COLO668 (cell line): ENCODE measurements at regions not wholly inside any gene's neighbourhood (a gene's known extent, or its start where the extent isn't known, plus 50 kb on each side); places are given as distances from the start of the nearest gene placed in this dataset.
A peak's percentile ranks its signal among the peaks of the same experiment; 100 is the strongest.
"Not testable (repeated sequence)": the region's sequence is repeated elsewhere in the genome, so short reads cannot be mapped to it uniquely, and the experiment has no call there.

ENCODE experiments used
- DNase-seq: peaks from one replicate; lab custom pipeline; 2025; ENCODE audit not compliant: unreplicated experiment; lab: John Stamatoyannopoulos, UW

DNA sequence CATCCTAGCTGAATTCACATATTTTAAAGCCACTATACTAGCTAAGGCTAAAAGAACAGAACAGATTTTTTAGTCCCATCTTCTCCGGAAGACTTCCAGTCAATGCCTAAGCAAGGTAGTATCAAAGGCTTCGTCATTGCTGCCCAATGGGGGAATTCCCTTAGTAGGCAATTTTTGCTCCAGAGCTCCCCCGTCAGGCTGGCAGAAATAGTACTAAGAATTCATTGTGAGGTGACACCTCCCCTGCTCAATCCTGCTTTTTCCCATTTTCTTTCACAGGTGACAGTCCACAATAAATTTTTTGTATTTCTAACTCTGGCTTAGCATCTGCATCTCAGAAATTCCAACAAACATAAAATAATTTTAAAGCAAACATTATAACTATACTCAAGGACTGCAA, 52.8 kb upstream of the SRSF6 start:
- DNase-seq, result peak; percentile 23

GRCh38 chr20:43400882-43401281, 56.8 kb upstream of the SRSF6 start:
- DNase-seq, result not testable (repeated sequence)

DNA sequence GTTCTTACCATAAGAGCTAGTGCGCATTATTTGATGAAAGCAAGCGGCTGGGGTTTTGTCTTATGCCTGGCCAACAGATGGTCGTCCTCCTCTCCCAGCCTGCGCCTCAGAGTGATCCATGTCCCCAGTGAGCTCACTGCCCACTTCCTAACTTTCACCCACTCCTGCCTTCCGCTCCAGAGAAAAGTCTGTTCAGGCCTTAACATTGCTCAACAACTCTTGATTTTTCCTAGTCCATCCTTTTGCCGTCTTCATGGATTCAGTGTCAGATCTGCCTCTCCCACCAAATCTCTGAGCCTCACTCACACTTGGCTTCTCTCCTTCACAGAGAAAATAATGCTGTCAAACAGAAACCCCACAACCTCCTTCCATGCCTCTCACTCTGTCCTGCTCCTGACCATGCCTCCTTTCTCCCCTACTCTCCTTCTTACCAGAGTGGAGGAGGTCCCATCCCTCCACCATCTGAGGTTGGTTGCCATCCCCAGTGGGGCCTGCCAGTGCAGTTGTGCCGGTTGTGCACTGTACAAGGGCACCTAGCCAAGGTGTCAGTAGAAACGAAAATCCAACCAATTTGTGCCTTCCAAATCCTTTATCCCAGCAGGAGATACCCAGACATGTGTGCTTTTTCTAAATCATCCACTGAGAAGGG, 58.9 kb upstream of the SRSF6 start:
- DNase-seq, result no peak

GRCh38 chr20:43397147-43397546, 60.5 kb upstream of the SRSF6 start:
- DNase-seq, result no peak

- no peak for DNase-seq
These were observed 64.6 kb upstream of the SRSF6 start for GRCh38 chr20:43393052-43393451.

- no peak for DNase-seq
These were observed 65.1 kb upstream of the SRSF6 start for GRCh38 chr20:43392561-43392960.

DNA sequence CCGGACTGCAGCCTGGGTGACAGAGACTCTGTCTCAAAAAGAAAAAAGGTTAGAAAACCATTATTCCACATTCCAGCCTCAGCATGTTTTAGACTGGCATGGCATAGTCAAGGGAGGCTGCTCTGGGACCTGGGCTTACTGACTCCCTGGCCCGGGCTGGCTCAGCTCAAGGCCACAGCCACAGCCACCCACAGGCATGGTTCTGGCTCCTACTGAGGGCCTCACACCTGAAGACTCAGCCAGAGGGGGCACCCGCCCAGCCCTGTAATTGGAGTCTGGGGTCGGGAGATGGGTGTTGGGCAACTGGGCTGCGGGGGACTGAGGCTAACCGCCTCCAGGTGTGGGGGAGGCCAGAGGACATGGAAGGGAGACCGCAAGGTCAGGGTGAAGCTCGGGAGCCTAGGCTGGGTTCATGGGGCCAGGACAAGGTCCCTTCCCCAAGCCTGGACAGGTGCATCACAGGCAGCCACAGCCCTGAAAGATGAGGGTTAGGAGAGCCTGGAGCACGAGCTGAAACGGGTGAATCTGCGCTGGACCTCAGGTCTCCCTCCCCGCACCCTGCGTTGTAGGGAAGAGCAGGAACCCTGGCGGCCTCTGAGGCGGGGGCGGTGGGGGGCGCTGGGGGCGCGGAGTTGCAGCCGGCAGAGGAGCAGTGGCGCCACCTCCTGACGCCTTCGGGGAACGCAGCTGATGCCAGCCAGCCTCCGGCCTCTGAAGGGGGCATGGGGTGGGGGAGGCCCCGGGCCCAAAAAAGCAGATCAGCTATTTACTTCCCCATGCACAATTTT, 67.7 kb upstream of the SRSF6 start:
- DNase-seq, result no peak

GRCh38 chr20:43389211-43389610, 68.5 kb upstream of the SRSF6 start:
- no peak for DNase-seq

- no peak for DNase-seq
These were observed 69.3 kb upstream of the SRSF6 start for GRCh38 chr20:43388268-43389002.

DNA sequence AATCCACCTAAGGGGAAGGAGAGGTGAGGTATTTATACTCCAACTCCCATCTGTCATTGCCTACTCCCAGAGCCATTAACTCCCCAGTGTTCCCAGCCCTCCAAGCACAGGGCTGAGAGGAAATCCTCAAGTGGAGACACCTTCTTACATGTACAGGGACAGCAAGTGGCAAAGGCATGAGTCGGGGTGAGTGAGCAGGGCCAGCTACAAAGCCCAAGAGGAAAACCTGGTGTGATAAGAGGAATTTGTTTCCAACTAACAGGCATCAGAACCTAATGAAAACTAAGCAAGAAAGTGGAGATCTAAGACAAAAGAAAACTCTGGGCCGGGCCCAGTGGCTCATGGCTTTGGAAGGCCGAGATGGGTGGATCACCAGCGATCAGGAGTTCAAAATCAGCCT, 70.0 kb upstream of the SRSF6 start:
- DNase-seq, result no peak

DNA sequence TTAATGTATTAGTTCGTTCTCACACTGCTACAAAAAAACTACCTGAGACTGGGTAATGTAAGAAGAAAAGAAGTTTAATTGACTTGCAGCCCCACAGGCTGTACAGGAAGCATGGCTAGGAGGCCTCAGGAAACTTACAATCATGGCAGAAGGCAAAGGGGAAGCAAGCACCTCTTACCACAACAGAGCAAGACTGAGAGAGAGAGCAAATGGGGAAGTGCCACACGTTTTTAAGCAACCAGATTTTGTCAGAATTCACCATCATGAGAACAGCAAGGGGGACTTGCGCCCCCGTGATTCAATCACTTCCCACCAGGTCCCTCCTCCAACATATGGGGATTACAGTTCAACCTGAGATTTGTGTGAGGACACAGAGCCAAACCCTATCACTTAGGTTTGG, 70.8 kb upstream of the SRSF6 start:
- DNase-seq, result no peak

DNA sequence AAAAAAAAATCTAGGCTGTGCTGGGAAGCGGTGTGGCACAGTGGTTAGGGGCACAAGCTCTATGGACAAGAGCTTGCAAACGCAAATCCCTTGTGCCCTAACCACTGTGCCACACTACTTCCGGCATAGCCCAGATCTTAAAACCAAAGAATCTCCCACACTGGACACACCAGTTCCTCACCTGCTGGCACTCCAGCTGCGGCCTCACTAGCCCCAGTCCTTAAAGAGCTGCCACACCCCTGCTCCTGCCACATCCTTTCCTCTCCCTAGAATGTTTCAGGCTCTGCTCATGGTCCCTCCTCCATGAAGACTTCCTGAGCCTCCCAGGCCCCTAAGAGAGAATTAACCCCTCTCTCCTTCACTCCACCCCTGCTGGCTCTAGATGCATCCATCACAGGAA, 71.8 kb upstream of the SRSF6 start:
- no peak for DNase-seq

DNA sequence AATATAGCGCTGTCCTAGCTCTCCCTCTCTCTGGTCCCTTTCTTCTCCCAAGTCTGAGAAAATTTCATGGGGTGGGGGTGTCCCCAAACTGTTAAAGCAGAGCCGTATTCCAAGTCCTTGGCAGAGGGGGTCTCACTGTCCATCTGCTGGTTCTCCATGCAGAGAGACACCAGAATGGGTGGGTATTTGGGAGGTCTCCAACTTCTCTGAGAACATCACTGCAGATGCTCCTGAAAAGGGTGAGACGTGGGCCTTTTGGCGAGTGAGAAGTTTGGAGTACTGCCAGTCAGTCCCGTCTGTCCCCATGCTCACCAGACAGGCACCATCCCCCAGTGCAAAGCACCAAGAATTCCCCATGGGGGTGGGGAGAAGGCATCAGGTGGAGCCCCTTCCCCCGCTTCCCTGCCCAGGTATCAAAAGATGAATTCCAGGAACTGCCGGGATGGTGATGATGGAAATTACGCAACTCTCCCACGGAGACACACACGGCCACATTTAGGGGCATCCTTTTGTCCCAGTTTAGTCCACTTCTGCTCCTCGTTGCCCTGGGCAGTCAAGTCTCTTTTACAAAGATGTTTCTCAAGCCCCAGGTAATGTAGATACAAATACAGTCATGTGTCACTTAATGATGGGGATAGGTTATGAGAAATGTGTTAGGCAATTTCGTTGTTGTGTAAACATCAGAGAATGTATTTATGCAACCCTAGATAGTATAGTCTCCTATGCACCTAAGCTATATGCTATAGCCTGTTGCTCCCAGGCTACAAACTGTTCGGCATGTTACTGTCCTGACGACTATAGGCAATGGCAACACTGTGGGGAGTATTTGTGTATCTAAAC, 73.4 kb upstream of the SRSF6 start:
- DNase-seq, result no peak

GRCh38 chr20:43383026-43383795, 74.5 kb upstream of the SRSF6 start:
- DNase-seq, result no peak

DNA sequence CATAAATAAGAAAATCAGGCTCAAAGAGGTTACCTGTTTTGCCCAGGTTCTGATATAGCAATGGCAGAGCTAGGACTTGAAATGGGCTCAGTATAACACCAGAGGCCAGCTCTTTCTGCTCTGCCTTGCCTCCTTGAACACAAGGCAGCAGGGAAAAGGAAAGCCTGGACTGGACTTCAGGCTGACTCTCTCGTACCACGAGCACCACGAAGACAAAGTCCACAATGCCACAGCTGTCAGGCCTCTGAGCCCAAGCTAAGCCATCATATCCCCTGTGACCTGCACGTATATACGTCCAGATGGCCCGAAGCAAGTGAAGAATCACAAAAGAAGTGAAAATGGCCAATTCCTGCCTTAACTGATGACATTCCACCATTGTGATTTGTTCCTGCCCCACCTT, 75.6 kb upstream of the SRSF6 start:
- DNase-seq, result not testable (repeated sequence)

DNA sequence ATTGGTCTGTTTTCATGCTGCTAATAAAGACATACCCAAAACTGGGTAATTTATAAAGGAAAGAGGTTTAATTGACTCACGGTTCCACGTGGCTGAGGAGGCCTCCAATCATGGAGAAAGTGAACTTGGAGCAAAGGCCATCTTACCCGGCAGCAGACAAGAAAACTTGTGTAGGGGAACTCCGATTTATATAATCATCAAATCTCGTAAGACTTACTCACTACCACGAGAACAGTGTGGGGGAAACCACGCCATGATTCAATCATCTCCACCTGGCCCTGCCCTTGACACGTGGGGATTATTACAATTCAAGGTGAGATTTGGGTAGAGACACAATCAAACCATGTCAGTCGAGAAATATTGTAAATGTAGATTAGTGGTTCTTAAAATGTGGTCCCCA, 76.2 kb upstream of the SRSF6 start:
- not testable (repeated sequence) for DNase-seq

DNA sequence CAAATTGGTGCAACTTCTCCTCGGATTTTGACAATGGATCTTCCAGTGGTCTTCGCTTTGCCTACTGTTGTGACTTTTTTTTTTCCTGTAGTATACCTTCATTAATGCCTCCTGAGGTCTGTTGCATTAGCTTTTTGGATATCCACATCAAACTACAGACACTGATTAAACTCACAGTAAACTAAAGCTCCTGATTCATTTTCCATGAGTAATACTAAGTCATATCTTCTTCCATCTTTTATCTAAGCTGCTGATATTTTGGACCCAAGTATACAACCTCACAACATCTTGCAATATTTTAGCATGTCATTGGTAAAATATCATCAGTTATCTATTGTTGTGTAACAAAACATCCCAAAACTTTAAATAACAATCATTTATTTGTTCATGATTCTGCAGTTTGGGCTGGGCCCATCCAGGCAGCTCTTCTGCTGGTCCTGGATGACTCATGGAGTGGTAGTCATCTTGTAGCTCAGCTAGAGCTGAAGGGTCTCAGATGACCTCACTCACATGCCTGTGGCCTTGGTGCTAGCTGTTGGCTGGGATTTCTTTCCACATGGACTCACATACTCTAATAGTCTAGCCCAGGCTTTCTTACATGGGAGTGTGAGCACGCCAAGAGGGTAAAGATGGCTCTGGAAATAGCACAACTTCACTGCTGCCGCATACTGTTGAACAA, 78.3 kb upstream of the SRSF6 start:
- DNase-seq, result no peak

DNA sequence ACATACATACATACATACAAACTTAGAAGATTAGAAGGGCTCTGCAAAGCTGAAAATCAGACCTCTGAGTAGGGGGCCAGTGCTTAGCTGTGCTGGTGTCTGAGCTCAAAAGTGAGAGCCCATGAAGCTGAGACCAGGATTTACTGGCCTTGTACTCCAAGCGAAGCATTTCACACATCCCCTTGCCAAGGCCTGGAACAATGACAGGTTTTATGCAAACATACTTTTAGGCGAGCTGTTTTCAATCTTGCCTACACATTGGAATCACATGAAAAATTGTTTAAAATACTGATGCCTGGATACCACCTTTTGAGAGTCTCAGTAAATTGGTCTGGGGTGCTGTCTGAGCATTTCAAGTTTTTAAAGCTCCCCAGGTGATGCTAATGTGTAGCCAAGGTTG, 80.9 kb upstream of the SRSF6 start:
- no peak for DNase-seq

DNA sequence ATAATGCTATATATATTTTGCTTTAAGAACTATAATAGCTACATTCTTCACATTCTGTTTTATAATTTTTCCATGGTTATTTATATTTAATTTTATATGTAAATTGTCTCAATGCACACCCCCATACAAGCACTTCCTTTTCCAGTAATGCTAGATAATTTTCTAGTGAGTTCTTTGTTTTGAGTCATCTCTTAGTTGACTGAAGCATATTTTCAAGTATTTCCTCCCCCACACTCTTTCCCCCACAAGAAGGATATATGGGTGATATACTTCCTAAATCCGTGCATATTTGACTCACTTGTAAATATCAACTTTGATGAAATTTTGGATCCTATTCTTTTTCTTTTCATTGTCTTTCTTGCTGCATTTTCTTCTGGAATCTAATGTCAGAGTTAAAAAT, 82.1 kb upstream of the SRSF6 start:
- no peak for DNase-seq

DNA sequence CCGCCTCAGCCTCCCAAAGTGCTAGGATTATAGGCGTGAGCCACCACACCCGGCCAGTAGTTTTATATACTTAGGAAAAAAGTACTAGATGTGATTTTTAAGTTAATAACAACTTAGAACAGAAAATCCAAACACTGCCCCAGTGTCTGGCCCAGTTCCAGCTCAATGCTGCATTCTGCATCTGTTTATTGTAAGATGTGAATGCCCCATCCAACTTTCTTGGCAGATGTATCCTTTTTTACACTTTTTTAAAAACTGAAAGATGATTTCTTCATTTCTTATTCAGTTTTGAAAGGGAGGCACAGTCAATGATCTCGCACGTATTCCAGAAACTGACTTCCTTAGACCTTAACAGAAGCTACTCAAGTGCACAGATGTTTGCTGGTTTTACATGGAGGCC, 85.6 kb upstream of the SRSF6 start:
- DNase-seq, result no peak
